B cell (primary cell): ENCODE measurements at regions not wholly inside any gene's neighbourhood (a gene's known extent, or its start where the extent isn't known, plus 50 kb on each side); places are given as distances from the start of the nearest gene placed in this dataset.

ENCODE experiments used
- ATAC-seq: fragments of 200-7000 bp; cut with Tn5 transposase; one replicate; pipeline ENCODE4 v1.10.0; 2021; ENCODE audit warnings: low read depth, mild to moderate bottlenecking, moderate number of reproducible peaks, moderate library complexity
- CTCF ChIA-PET: fragments of 350-600 bp; sonication (Branson Sonifier 250); formaldehyde crosslinking; loops from one replicate; lab custom pipeline; 2021; ENCODE audit warnings: antibody characterized with exemption, inconsistent platforms; lab: Charles Lee
- POLR2A ChIA-PET: fragments of 350-600 bp; sonication (Branson Sonifier 250); formaldehyde crosslinking; loops from one replicate; lab custom pipeline; 2021; ENCODE audit warnings: antibody characterized with exemption; lab: Charles Lee
- DNase-seq: peaks from one replicate; pipeline ENCODE4 v3.0.0; 2013
- H2AFZ ChIP-seq: 2 replicates; pipeline ENCODE4 v1.6.1; 2012; ENCODE audit warnings: mild to moderate bottlenecking, low read depth, low read length; ENCODE audit not compliant: insufficient read depth, poor library complexity, severe bottlenecking
- H3K27ac ChIP-seq, 2 donors: 1 replicate in 1 of 2; 2 replicates in 1 of 2; pipeline ENCODE4 v1.5.1; 2012 to 2013; ENCODE audit warnings: low read length in 2 of 2, mild to moderate bottlenecking in 2 of 2, moderate library complexity in 1 of 2
- H3K27me3 ChIP-seq, 4 experiments: fragments of 200-600 bp in 1 of 4; sonication (generic) in 1 of 4; replicated peaks in 1 of 4; 1 replicate in 2 of 4; 2 replicates in 2 of 4; pipeline versions ENCODE4 v1.6.1 to v1.7.0; 2013 to 2016; ENCODE audit warnings: low read length in 3 of 4, mild to moderate bottlenecking in 2 of 4, mixed read lengths in 1 of 4, moderate library complexity in 1 of 4; ENCODE audit not compliant: insufficient read depth in 4 of 4, control insufficient read depth in 3 of 4; ENCODE audit errors: control extremely low read depth in 1 of 4
- H3K36me3 ChIP-seq, 2 experiments: replicated peaks in 1 of 2; 1 replicate in 1 of 2; 2 replicates in 1 of 2; pipeline versions ENCODE4 v1.6.1 to v1.7.1; 2013; ENCODE audit warnings: low read length in 1 of 2; ENCODE audit not compliant: insufficient read depth in 2 of 2, control insufficient read depth in 1 of 2; ENCODE audit errors: control extremely low read depth in 1 of 2, extremely low read depth in 1 of 2
- H3K4me1 ChIP-seq, 2 donors: fragments of 200-600 bp in 1 of 2; sonication (generic) in 1 of 2; 1 replicate in 1 of 2; 2 replicates in 1 of 2; pipeline versions ENCODE4 v1.5.1 to v1.6.1; 2013 to 2017; ENCODE audit warnings: low read length in 2 of 2; ENCODE audit not compliant: control insufficient read depth in 2 of 2, insufficient read depth in 2 of 2
- H3K4me2 ChIP-seq: replicated peaks from 2 replicates; pipeline ENCODE3; 2012; ENCODE audit warnings: mild to moderate bottlenecking, low read depth, low read length; ENCODE audit not compliant: poor library complexity, severe bottlenecking
- H3K4me3 ChIP-seq, 5 experiments: fragments of 200-600 bp in 1 of 5; sonication (generic) in 1 of 5; 1 replicate in 3 of 5; 2 replicates in 2 of 5; pipeline versions ENCODE4 v1.5.1 to v1.7.0; 2011 to 2016; ENCODE audit warnings: low read length in 4 of 5, mild to moderate bottlenecking in 4 of 5, low read depth in 2 of 5, control low read depth in 1 of 5, moderate library complexity in 1 of 5; ENCODE audit not compliant: insufficient read depth in 1 of 5; ENCODE audit errors: control extremely low read depth in 1 of 5, extremely low read depth in 1 of 5
- H3K79me2 ChIP-seq: fragments of 200-600 bp; sonication (generic); one replicate; pipeline ENCODE4 v1.6.0; 2016; ENCODE audit warnings: low read length; ENCODE audit not compliant: control insufficient read depth, insufficient read depth
- H3K9ac ChIP-seq: fragments of 200-600 bp; sonication (generic); 2 replicates; pipeline ENCODE4 v1.6.1; 2017; ENCODE audit warnings: mild to moderate bottlenecking, low read length, moderate library complexity
- H3K9me3 ChIP-seq, 3 donors: one replicate each; pipeline versions ENCODE4 v1.6.1 to v1.7.1; 2013; ENCODE audit warnings: low read length in 2 of 3; ENCODE audit not compliant: control insufficient read depth in 2 of 3, insufficient read depth in 1 of 3; ENCODE audit errors: control extremely low read depth in 1 of 3
- H4K20me1 ChIP-seq: 2 replicates; pipeline ENCODE4 v1.6.0; 2012; ENCODE audit warnings: mild to moderate bottlenecking, low read length; ENCODE audit not compliant: insufficient read depth, control insufficient read depth, poor library complexity, severe bottlenecking
- H3K27ac Mint-ChIP-seq: one replicate; pipeline ENCODE4 v1.8.0; 2021; ENCODE audit warnings: mixed read lengths
- H3K27me3 Mint-ChIP-seq: one replicate; pipeline ENCODE4 v1.8.0; 2021; ENCODE audit warnings: mixed read lengths
- H3K4me1 Mint-ChIP-seq: one replicate; pipeline ENCODE4 v1.8.0; 2021; ENCODE audit warnings: mixed read lengths
- H3K4me3 Mint-ChIP-seq: one replicate; pipeline ENCODE4 v1.8.0; 2021; ENCODE audit warnings: mixed read lengths
- H3K9me3 Mint-ChIP-seq: one replicate; pipeline ENCODE4 v1.8.0; 2022; ENCODE audit warnings: mixed read lengths; ENCODE audit not compliant: insufficient read depth
- EZH2 ChIP-seq: IDR thresholded peaks from 2 replicates; pipeline ENCODE4 v1.6.1; 2012; ENCODE audit warnings: borderline replicate concordance, low read depth, mild to moderate bottlenecking, moderate library complexity, low read length; ENCODE audit not compliant: insufficient read depth, poor library complexity, severe bottlenecking
- WGBS: methylation state at CpG from one replicate; pipeline ENCODE4 v1.1.5; 2013; ENCODE audit warnings: missing lambda C conversion rate; ENCODE audit not compliant: insufficient coverage; 5-methylcytosine and 5-hydroxymethylcytosine counted together
- intact Hi-C: fragments of 100-400 bp; cut with micrococcal nuclease; formaldehyde crosslinking; loops from one replicate; pipeline ENCODE4 v1.10.0; 2022
- TF ChIP-seq, protein P1 (sequence below): fragments of 200-600 bp; IDR thresholded peaks from one replicate; pipeline ENCODE4 v1.8.0; 2022; ENCODE audit warnings: antibody characterized with exemption, mild to moderate bottlenecking

DNA sequence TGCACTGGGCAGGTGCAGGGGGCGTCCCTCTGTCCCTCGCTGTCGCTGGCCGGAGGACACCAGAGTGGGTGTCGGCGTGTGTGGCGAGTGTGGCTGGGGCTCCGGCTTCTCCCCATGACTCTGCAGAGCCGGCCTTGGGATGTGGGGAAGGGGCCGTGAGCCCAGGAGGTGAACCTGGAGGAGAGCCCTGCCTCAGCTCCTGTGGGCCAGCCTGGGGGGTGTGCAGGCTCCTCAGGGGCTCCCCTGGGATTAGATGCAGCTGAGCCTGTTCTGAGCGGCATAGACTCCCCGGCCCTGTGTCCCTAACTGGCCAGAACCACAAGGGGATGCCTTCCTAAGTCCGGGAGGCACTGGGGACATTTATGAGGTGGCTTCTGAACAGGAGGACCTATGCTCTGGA, 73.2 kb upstream of the GATA5 start:
- ATAC-seq (no peak), DNase-seq (no peak)
- H3K27me3 ChIP-seq: peaks cover 0 to 55% (median 16%) of the 10 kb centered on the region in 4 experiments
- no peaks in the 10 kb centered on the region for H3K36me3 ChIP-seq
- H2AFZ ChIP-seq: no peak overlapping the region
- CTCF ChIA-PET: interaction anchor here (0.6 kb wide), 1 partner anchor 26 kb away, joined by 3 read pairs; no protein-coding TSS in a partner anchor
- intact Hi-C loops: no loop called here
- no peak overlapping the region for H3K27ac ChIP-seq
- H3K4me3 ChIP-seq: no peak overlapping the region
- no peaks in the 10 kb centered on the region for H3K79me2 ChIP-seq
- Mint-ChIP-seq H3K4me1 (peaks cover 10% of the 10 kb centered on the region), H3K27ac (no peak overlapping the region), H3K9me3 (no peaks in the 10 kb centered on the region), H3K27me3 (peaks cover 26% of the 10 kb centered on the region), H3K4me3 (no peak overlapping the region)
- POLR2A ChIA-PET: no interaction called here
- H3K9ac ChIP-seq: no peak overlapping the region
- H4K20me1 ChIP-seq: no peaks in the 10 kb centered on the region
- TF ChIP-seq, protein P1, sequence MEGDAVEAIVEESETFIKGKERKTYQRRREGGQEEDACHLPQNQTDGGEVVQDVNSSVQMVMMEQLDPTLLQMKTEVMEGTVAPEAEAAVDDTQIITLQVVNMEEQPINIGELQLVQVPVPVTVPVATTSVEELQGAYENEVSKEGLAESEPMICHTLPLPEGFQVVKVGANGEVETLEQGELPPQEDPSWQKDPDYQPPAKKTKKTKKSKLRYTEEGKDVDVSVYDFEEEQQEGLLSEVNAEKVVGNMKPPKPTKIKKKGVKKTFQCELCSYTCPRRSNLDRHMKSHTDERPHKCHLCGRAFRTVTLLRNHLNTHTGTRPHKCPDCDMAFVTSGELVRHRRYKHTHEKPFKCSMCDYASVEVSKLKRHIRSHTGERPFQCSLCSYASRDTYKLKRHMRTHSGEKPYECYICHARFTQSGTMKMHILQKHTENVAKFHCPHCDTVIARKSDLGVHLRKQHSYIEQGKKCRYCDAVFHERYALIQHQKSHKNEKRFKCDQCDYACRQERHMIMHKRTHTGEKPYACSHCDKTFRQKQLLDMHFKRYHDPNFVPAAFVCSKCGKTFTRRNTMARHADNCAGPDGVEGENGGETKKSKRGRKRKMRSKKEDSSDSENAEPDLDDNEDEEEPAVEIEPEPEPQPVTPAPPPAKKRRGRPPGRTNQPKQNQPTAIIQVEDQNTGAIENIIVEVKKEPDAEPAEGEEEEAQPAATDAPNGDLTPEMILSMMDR: no peak
- TF ChIP-seq EZH2: no peak
- 77% methylated on average over 12 of the region's 13 CpGs for WGBS
- peaks cover 14 to 18% of the 10 kb centered on the region in 2 donors for H3K4me1 ChIP-seq
- no peak overlapping the region for H3K4me2 ChIP-seq
- peaks cover 0 to 18% (median 0%) of the 10 kb centered on the region in 3 donors for H3K9me3 ChIP-seq

GRCh38 chr20:62549499-62550086, 73.8 kb upstream of the GATA5 start:
- ATAC-seq: no peak
- DNase-seq: no peak
- peaks cover 0 to 16% (median 0%) of the 10 kb centered on the region in 3 donors for H3K9me3 ChIP-seq
- H3K4me3 ChIP-seq: no peak overlapping the region
- peaks cover 0 to 56% (median 16%) of the 10 kb centered on the region in 4 experiments for H3K27me3 ChIP-seq
- H3K4me1 ChIP-seq: peaks cover 14 to 18% of the 10 kb centered on the region in 2 donors
- intact Hi-C loops: loop anchor here (10.0 kb wide), 1 partner anchor 55 kb away; no protein-coding TSS in a partner anchor
- H3K27ac ChIP-seq: no peak overlapping the region
- no peaks in the 10 kb centered on the region for H3K79me2 ChIP-seq
- H3K36me3 ChIP-seq: no peaks in the 10 kb centered on the region
- TF ChIP-seq, protein P1: no peak
- no peak for TF ChIP-seq EZH2
- no peaks in the 10 kb centered on the region for H3K9me3 Mint-ChIP-seq
- H4K20me1 ChIP-seq: no peaks in the 10 kb centered on the region
- H3K9ac ChIP-seq: no peak overlapping the region
- H3K4me2 ChIP-seq: no peak overlapping the region
- H3K27me3 Mint-ChIP-seq: peaks cover 25% of the 10 kb centered on the region
- no peak overlapping the region for H3K27ac Mint-ChIP-seq
- POLR2A ChIA-PET: no interaction called here
- H2AFZ ChIP-seq: no peak overlapping the region
- CTCF ChIA-PET: interaction anchor here (0.6 kb wide), 1 partner anchor 27 kb away, joined by 3 read pairs; no protein-coding TSS in a partner anchor
- no peak overlapping the region for H3K4me3 Mint-ChIP-seq
- H3K4me1 Mint-ChIP-seq: peaks cover 10% of the 10 kb centered on the region
- 68% methylated on average over 17 of the region's 22 CpGs for WGBS
